Uterus (tissue), 3 donors: ENCODE measurements at regions not wholly inside any gene's neighbourhood (a gene's known extent, or its start where the extent isn't known, plus 50 kb on each side); places are given as distances from the start of the nearest gene placed in this dataset.

Experiments
- DNase-seq, 2 donors: peaks; one replicate each; pipeline ENCODE4 v3.0.0-alpha.2; 2019 to 2020
- H3K27ac ChIP-seq, 2 donors: fragments of 200-600 bp; sonication (generic); 1 replicate in 1 of 2; 2 replicates in 1 of 2; pipeline ENCODE4 v1.5.1; 2016 to 2018
- H3K27me3 ChIP-seq, 2 donors: fragments of 200-600 bp; sonication (generic); one replicate each; pipeline ENCODE4 v1.5.1; 2018 to 2019; ENCODE audit warnings: control low read depth in 1 of 2
- H3K36me3 ChIP-seq, 2 donors: fragments of 200-600 bp; sonication (generic); one replicate each; pipeline ENCODE4 v1.5.1; 2019; ENCODE audit warnings: control low read depth in 1 of 2
- H3K4me1 ChIP-seq, 2 donors: fragments of 200-600 bp; sonication (generic); one replicate each; pipeline ENCODE4 v1.5.1; 2018 to 2019; ENCODE audit warnings: control low read depth in 1 of 2
- H3K4me3 ChIP-seq, 2 donors: fragments of 200-600 bp; sonication (generic); 1 replicate in 1 of 2; 2 replicates in 1 of 2; pipeline ENCODE4 v1.5.1; 2018 to 2019; ENCODE audit warnings: mild to moderate bottlenecking in 1 of 2
- H3K9me3 ChIP-seq, 2 donors: fragments of 200-600 bp; sonication (generic); one replicate each; pipeline ENCODE4 v1.5.1; 2019; ENCODE audit warnings: control low read depth in 1 of 2
- CTCF ChIP-seq, 4 experiments: fragments of 200-600 bp in 2 of 4; fragments of 450-650 bp in 2 of 4; sonication (generic) in 2 of 4; IDR thresholded peaks; one replicate each; pipeline ENCODE4 v1.5.1; 2016 to 2019; ENCODE audit warnings: antibody characterized with exemption in 4 of 4, mild to moderate bottlenecking in 2 of 4, moderate library complexity in 1 of 4
- POLR2A ChIP-seq, 2 donors: fragments of 450-650 bp; IDR thresholded peaks; one replicate each; pipeline ENCODE4 v1.6.1; 2016; ENCODE audit warnings: antibody characterized with exemption in 2 of 2, mild to moderate bottlenecking in 1 of 2, moderate library complexity in 1 of 2
- intact Hi-C: fragments of 100-400 bp; cut with DNase I; formaldehyde crosslinking; loops from one replicate; pipeline ENCODE4 v1.15.1; 2023; ENCODE audit warnings: low total_unique reads
- donor health status: DM: yes; HTN: yes; CAD: no.

- no peaks in the 10 kb centered on the region for H3K9me3 ChIP-seq
- no peak for DNase-seq
- no peaks in the 10 kb centered on the region for H3K27me3 ChIP-seq
- no peaks in the 10 kb centered on the region for H3K4me1 ChIP-seq
- no peaks in the 10 kb centered on the region for H3K36me3 ChIP-seq
- no peak overlapping the region for H3K27ac ChIP-seq
- TF ChIP-seq POLR2A (IDR thresholded peaks at IDR 0.05) = no peak
- TF ChIP-seq CTCF (IDR thresholded peaks at IDR 0.05) = no peak
- intact Hi-C loops = no loop called here
- no peak overlapping the region for H3K4me3 ChIP-seq
These were observed 290.9 kb upstream of the PWP1 start for GRCh38 chr12:107394693-107395092.

- TF ChIP-seq POLR2A (IDR thresholded peaks at IDR 0.05) (no peak), CTCF (IDR thresholded peaks at IDR 0.05) (no peak)
- no peak overlapping the region for H3K4me3 ChIP-seq
- no peaks in the 10 kb centered on the region for H3K9me3 ChIP-seq
These were observed 289.8 kb upstream of the PWP1 start for GRCh38 chr12:107395817-107396216.

GRCh38 chr12:107396991-107397390, 288.6 kb upstream of the PWP1 start:
- Histone ChIP-seq H3K9me3 (no peaks in the 10 kb centered on the region), H3K36me3 (no peaks in the 10 kb centered on the region), H3K27me3 (no peaks in the 10 kb centered on the region), H3K4me1 (no peaks in the 10 kb centered on the region), H3K4me3 (no peak overlapping the region), H3K27ac (no peak overlapping the region)
- no peak for DNase-seq
- intact Hi-C loops = no loop called here
- no peak for TF ChIP-seq CTCF (IDR thresholded peaks at IDR 0.05)
- TF ChIP-seq POLR2A (IDR thresholded peaks at IDR 0.05) = no peak

More at GRCh38 chr12:107395817-107396216, 289.8 kb upstream of the PWP1 start:
- intact Hi-C loops = no loop called here
- H3K27ac ChIP-seq = no peak overlapping the region
- H3K27me3 ChIP-seq = no peaks in the 10 kb centered on the region
- H3K4me1 ChIP-seq = no peaks in the 10 kb centered on the region
- no peaks in the 10 kb centered on the region for H3K36me3 ChIP-seq
- DNase-seq = no peak

GRCh38 chr12:107397890-107398500, 287.6 kb upstream of the PWP1 start:
- no peaks in the 10 kb centered on the region for H3K9me3 ChIP-seq
- intact Hi-C loops = no loop called here
- no peak for DNase-seq
- TF ChIP-seq POLR2A (IDR thresholded peaks at IDR 0.05) = no peak
- TF ChIP-seq CTCF (IDR thresholded peaks at IDR 0.05) = no peak
- no peaks in the 10 kb centered on the region for H3K4me1 ChIP-seq
- no peak overlapping the region for H3K4me3 ChIP-seq
- no peaks in the 10 kb centered on the region for H3K27me3 ChIP-seq
- no peak overlapping the region for H3K27ac ChIP-seq
- no peaks in the 10 kb centered on the region for H3K36me3 ChIP-seq

- H3K27ac ChIP-seq = no peak overlapping the region
- no peaks in the 10 kb centered on the region for H3K27me3 ChIP-seq
- no peaks in the 10 kb centered on the region for H3K9me3 ChIP-seq
- H3K4me1 ChIP-seq = no peaks in the 10 kb centered on the region
- no peaks in the 10 kb centered on the region for H3K36me3 ChIP-seq
- no peak for TF ChIP-seq CTCF (IDR thresholded peaks at IDR 0.05)
- H3K4me3 ChIP-seq = no peak overlapping the region
- intact Hi-C loops = no loop called here
- no peak for DNase-seq
These were observed 286.6 kb upstream of the PWP1 start for GRCh38 chr12:107399046-107399445.
